ENCODE measurements at regions not wholly inside any gene's neighbourhood (a gene's known extent, or its start where the extent isn't known, plus 50 kb on each side); places are given as distances from the start of the nearest gene placed in this dataset.

GRCh38 chr18:22728481-22729105 is 204.5 kb upstream of the RBBP8 start:
- no peak overlapping the region for H3K27ac ChIP-seq (ENCODE audit: low read depth, low read length)
- Mint-ChIP-seq H3K4me1 (no peaks in the 10 kb centered on the region), H3K36me3 (no peaks in the 10 kb centered on the region), H3K27me3 (peaks cover 3 to 10% of the 10 kb centered on the region in 2 donors), H3K27ac (no peak overlapping the region), H3K9me3 (peaks cover 0 to 8% (median 0%) of the 10 kb centered on the region in 8 donors), H3K4me3 (no peak overlapping the region)
- POLR2A ChIA-PET (ENCODE audit: partially characterized antibody): no interaction called here
- CTCF ChIA-PET (ENCODE audit: partially characterized antibody): no interaction called here
- intact Hi-C loops (cut with micrococcal nuclease): no loop called here
- H3K27me3 ChIP-seq (ENCODE audit: insufficient read depth, low read length): no peaks in the 10 kb centered on the region
- no peak for DNase-seq
- no peak overlapping the region for H3K4me3 ChIP-seq (ENCODE audit: low read length in 2 of 2)
- H3K36me3 ChIP-seq (ENCODE audit: insufficient read depth, low read length): no peaks in the 10 kb centered on the region
- no peaks in the 10 kb centered on the region for H3K9me3 ChIP-seq (ENCODE audit: control insufficient read depth in 1 of 2, low read length in 2 of 2)
- no peaks in the 10 kb centered on the region for H3K4me1 ChIP-seq (ENCODE audit: insufficient read depth, low read length)

DNA sequence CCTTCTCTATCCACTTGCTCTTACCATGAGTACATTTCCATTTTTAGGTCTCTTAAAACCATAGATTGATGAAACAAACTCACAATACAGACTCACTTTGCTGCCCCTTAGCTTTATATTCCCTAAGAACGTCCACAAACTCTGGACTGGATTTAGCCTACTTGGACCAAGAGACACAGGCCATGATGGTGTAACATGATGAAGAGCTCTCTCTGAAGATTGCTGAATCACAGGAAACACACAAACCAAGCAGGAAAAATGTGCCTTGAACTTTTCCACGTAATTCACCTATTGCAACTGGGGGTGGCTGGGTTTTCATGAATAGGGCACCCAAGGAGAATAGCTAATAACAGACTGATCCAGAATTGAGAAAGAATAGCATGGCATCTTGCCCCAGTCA is 201.7 kb upstream of the RBBP8 start:
- DNase-seq: no peak
- POLR2A ChIA-PET (ENCODE audit: partially characterized antibody): no interaction called here
- H3K36me3 Mint-ChIP-seq: no peaks in the 10 kb centered on the region

GRCh38 chr18:22734105-22734661 is 198.9 kb upstream of the RBBP8 start:
- no peaks in the 10 kb centered on the region for H3K27me3 ChIP-seq (ENCODE audit: insufficient read depth, low read length)
- H3K27ac ChIP-seq (ENCODE audit: low read depth, low read length): no peak overlapping the region
- Mint-ChIP-seq H3K27me3 (peaks cover 3 to 4% of the 10 kb centered on the region in 2 donors), H3K4me3 (no peak overlapping the region), H3K9me3 (peaks cover 0 to 8% (median 0%) of the 10 kb centered on the region in 8 donors), H3K4me1 (no peaks in the 10 kb centered on the region), H3K36me3 (no peaks in the 10 kb centered on the region), H3K27ac (no peak overlapping the region)
- DNase-seq: no peak
- H3K9me3 ChIP-seq (ENCODE audit: control insufficient read depth in 1 of 2, low read length in 2 of 2): no peaks in the 10 kb centered on the region
- H3K36me3 ChIP-seq (ENCODE audit: insufficient read depth, low read length): no peaks in the 10 kb centered on the region
- no peak overlapping the region for H3K4me3 ChIP-seq (ENCODE audit: low read length in 2 of 2)
- intact Hi-C loops (cut with micrococcal nuclease): no loop called here
- ChIA-PET CTCF (ENCODE audit: partially characterized antibody) (no interaction called here), POLR2A (ENCODE audit: partially characterized antibody) (no interaction called here)
- H3K4me1 ChIP-seq (ENCODE audit: insufficient read depth, low read length): no peaks in the 10 kb centered on the region

More for the DNA sequence above, 201.7 kb upstream of the RBBP8 start:
- peaks cover 3 to 10% of the 10 kb centered on the region in 2 donors for H3K27me3 Mint-ChIP-seq
- H3K27me3 ChIP-seq (ENCODE audit: insufficient read depth, low read length): no peaks in the 10 kb centered on the region
- no peaks in the 10 kb centered on the region for H3K9me3 ChIP-seq (ENCODE audit: control insufficient read depth in 1 of 2, low read length in 2 of 2)
- CTCF ChIA-PET (ENCODE audit: partially characterized antibody): interaction anchor here (1.1 kb wide), 1 partner anchor 14 kb away, joined by 3 read pairs; no protein-coding TSS in a partner anchor
- no peaks in the 10 kb centered on the region for H3K36me3 ChIP-seq (ENCODE audit: insufficient read depth, low read length)
- H3K4me3 Mint-ChIP-seq: no peak overlapping the region
- H3K27ac Mint-ChIP-seq: no peak overlapping the region
- no peaks in the 10 kb centered on the region for H3K4me1 Mint-ChIP-seq
- H3K4me3 ChIP-seq (ENCODE audit: low read length in 2 of 2): no peak overlapping the region
- H3K4me1 ChIP-seq (ENCODE audit: insufficient read depth, low read length): no peaks in the 10 kb centered on the region
- intact Hi-C loops (cut with micrococcal nuclease): no loop called here
- peaks cover 0 to 8% (median 0%) of the 10 kb centered on the region in 8 donors for H3K9me3 Mint-ChIP-seq
- no peak overlapping the region for H3K27ac ChIP-seq (ENCODE audit: low read depth, low read length)

DNA sequence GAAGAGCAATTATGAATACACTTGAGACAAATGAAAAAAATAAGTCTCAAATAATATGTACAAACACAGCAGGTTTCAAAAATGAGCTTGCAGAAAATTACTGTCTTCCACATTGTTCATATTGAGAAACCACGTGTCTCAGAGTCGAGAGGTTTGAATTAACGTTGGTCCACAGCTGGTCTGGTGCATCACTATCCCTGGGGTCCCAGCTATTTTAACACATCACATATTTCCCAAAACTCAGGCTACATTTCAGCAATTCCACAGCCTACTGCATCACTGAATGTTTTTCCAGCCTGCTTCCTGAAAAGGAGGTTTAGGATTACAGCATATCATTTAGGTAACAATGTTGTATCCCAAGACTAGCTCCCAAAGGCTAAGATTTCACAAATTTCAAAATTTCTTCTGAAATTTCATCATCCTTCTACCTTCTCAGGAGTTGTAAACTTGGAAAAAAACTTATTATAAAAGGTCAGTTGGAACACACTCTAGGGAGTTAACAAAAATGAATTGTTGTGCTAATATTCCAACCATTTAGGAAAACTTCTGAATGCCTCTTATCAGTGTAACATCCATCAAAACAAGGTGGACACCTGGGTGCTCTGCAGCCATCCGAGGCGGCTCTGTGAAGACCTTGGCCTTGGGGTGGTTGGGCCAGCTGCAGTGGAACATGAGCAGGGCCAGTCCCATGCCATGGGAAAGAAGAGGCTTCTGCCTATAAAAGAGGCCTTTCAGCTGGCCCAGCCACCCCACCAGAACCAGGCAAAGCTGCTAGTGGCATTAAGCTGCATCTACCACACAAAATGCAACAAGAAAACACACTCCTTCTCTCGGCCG is 198.1 kb upstream of the RBBP8 start:
- Mint-ChIP-seq H3K4me3 (no peak overlapping the region), H3K27me3 (peaks cover 3 to 4% of the 10 kb centered on the region in 2 donors), H3K4me1 (no peaks in the 10 kb centered on the region), H3K36me3 (no peaks in the 10 kb centered on the region), H3K27ac (no peak overlapping the region), H3K9me3 (peaks cover 0 to 8% (median 0%) of the 10 kb centered on the region in 8 donors)
- Histone ChIP-seq H3K4me3 (ENCODE audit: low read length in 2 of 2) (no peak overlapping the region), H3K27me3 (ENCODE audit: insufficient read depth, low read length) (no peaks in the 10 kb centered on the region), H3K27ac (ENCODE audit: low read depth, low read length) (no peak overlapping the region), H3K36me3 (ENCODE audit: insufficient read depth, low read length) (no peaks in the 10 kb centered on the region), H3K9me3 (ENCODE audit: control insufficient read depth in 1 of 2, low read length in 2 of 2) (no peaks in the 10 kb centered on the region), H3K4me1 (ENCODE audit: insufficient read depth, low read length) (no peaks in the 10 kb centered on the region)
- intact Hi-C loops (cut with micrococcal nuclease): no loop called here
- ChIA-PET POLR2A (ENCODE audit: partially characterized antibody) (no interaction called here), CTCF (ENCODE audit: partially characterized antibody) (no interaction called here)
- DNase-seq: no peak

DNA sequence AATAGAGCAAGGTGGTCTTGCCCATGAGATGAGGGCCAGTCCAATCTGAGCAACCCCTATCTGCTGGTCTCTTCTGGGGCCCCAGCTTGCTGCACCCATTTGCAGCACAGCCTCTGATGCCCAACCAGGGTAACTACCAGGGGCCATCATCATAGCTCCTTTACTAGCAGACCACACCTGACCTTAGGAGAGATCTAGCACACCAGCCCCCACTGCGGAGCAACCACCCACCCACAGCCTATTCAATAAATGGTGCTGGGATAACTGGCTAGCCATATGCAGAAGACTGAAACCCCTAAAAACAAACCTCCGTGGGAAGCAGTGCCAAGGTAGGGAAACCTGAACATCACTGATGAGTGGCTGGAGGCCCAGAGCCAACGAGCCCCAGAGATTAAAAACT is 196.1 kb upstream of the RBBP8 start:
- Histone ChIP-seq H3K27ac (ENCODE audit: low read depth, low read length) (no peak overlapping the region), H3K27me3 (ENCODE audit: insufficient read depth, low read length) (no peaks in the 10 kb centered on the region), H3K4me1 (ENCODE audit: insufficient read depth, low read length) (no peaks in the 10 kb centered on the region), H3K9me3 (ENCODE audit: control insufficient read depth in 1 of 2, low read length in 2 of 2) (no peaks in the 10 kb centered on the region), H3K4me3 (ENCODE audit: low read length in 2 of 2) (no peak overlapping the region), H3K36me3 (ENCODE audit: insufficient read depth, low read length) (no peaks in the 10 kb centered on the region)
- no peak overlapping the region for H3K27ac Mint-ChIP-seq
- peaks cover 0 to 8% (median 0%) of the 10 kb centered on the region in 8 donors for H3K9me3 Mint-ChIP-seq
- no peaks in the 10 kb centered on the region for H3K36me3 Mint-ChIP-seq
- DNase-seq: no peak
- POLR2A ChIA-PET (ENCODE audit: partially characterized antibody): no interaction called here
- intact Hi-C loops (cut with micrococcal nuclease): no loop called here
- peaks cover 4% of the 10 kb centered on the region in 2 donors for H3K27me3 Mint-ChIP-seq
- CTCF ChIA-PET (ENCODE audit: partially characterized antibody): no interaction called here
- no peak overlapping the region for H3K4me3 Mint-ChIP-seq
- H3K4me1 Mint-ChIP-seq: peaks cover 0 to 2% (median 0%) of the 10 kb centered on the region in 4 donors

- H3K4me1 Mint-ChIP-seq: peaks cover 0 to 2% (median 0%) of the 10 kb centered on the region in 4 donors
- H3K27me3 Mint-ChIP-seq: peaks cover 0 to 2% of the 10 kb centered on the region in 2 donors
- no peak for DNase-seq
- ChIA-PET POLR2A (ENCODE audit: partially characterized antibody) (no interaction called here), CTCF (ENCODE audit: partially characterized antibody) (no interaction called here)
- Histone ChIP-seq H3K36me3 (ENCODE audit: insufficient read depth, low read length) (no peaks in the 10 kb centered on the region), H3K27ac (ENCODE audit: low read depth, low read length) (no peak overlapping the region), H3K4me1 (ENCODE audit: insufficient read depth, low read length) (no peaks in the 10 kb centered on the region), H3K9me3 (ENCODE audit: control insufficient read depth in 1 of 2, low read length in 2 of 2) (no peaks in the 10 kb centered on the region), H3K27me3 (ENCODE audit: insufficient read depth, low read length) (no peaks in the 10 kb centered on the region), H3K4me3 (ENCODE audit: low read length in 2 of 2) (no peak overlapping the region)
- no peak overlapping the region for H3K4me3 Mint-ChIP-seq
- no peak overlapping the region for H3K27ac Mint-ChIP-seq
- H3K36me3 Mint-ChIP-seq: no peaks in the 10 kb centered on the region
- H3K9me3 Mint-ChIP-seq: peaks cover 0 to 13% (median 7%) of the 10 kb centered on the region in 8 donors
- intact Hi-C loops (cut with micrococcal nuclease): no loop called here
Measured at GRCh38 chr18:22739061-22739642, 194.0 kb upstream of the RBBP8 start.

DNA sequence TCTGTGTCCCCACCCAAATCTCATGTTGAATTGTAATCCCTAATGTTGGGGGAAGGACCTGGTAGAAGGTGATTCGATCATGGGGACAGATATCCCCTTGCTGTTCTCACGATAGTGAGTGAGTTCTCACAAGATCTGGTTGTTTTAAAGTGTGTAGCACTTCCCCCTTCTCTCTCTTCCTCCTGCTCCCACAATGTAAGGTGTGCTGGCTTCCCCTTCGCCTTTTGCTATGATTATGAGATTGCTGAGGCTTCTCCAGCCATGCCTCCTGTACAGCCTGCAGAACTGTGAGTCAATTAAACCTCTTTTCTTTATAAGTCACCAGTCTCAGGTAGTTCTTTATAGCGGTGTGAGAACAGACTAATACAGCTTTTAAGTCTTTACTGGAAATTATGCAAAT is 193.3 kb upstream of the RBBP8 start:
- no peak for DNase-seq
- H3K4me3 ChIP-seq (ENCODE audit: low read length in 2 of 2): no peak overlapping the region
- no peaks in the 10 kb centered on the region for H3K4me1 ChIP-seq (ENCODE audit: insufficient read depth, low read length)
- no peak overlapping the region for H3K27ac ChIP-seq (ENCODE audit: low read depth, low read length)
- no peaks in the 10 kb centered on the region for H3K36me3 ChIP-seq (ENCODE audit: insufficient read depth, low read length)
- Mint-ChIP-seq H3K36me3 (no peaks in the 10 kb centered on the region), H3K27me3 (peaks cover 0 to 2% of the 10 kb centered on the region in 2 donors), H3K9me3 (peaks cover 0 to 16% (median 8%) of the 10 kb centered on the region in 8 donors), H3K4me3 (no peak overlapping the region), H3K4me1 (peaks cover 0 to 2% (median 0%) of the 10 kb centered on the region in 4 donors), H3K27ac (no peak overlapping the region)
- CTCF ChIA-PET (ENCODE audit: partially characterized antibody): no interaction called here
- H3K9me3 ChIP-seq (ENCODE audit: control insufficient read depth in 1 of 2, low read length in 2 of 2): no peaks in the 10 kb centered on the region
- POLR2A ChIA-PET (ENCODE audit: partially characterized antibody): no interaction called here
- H3K27me3 ChIP-seq (ENCODE audit: insufficient read depth, low read length): no peaks in the 10 kb centered on the region
- intact Hi-C loops (cut with micrococcal nuclease): no loop called here

Data from CD4-positive, alpha-beta memory T cell (primary cell).